HG03139 (cell line): ENCODE measurements at regions not wholly inside any gene's neighbourhood (a gene's known extent, or its start where the extent isn't known, plus 50 kb on each side); places are given as distances from the start of the nearest gene placed in this dataset.
"Not testable (repeated sequence)": the region's sequence is repeated elsewhere in the genome, so short reads cannot be mapped to it uniquely, and the experiment has no call there.

Experiments
- ATAC-seq: cut with Tn5 transposase; IDR thresholded peaks from one replicate; pipeline ENCODE4 v1.9.1; 2021; ENCODE audit not compliant: unreplicated experiment

- ATAC-seq = no peak
Observed at GRCh38 chr3:191148131-191148530, 50.9 kb upstream of the OSTN start.

DNA sequence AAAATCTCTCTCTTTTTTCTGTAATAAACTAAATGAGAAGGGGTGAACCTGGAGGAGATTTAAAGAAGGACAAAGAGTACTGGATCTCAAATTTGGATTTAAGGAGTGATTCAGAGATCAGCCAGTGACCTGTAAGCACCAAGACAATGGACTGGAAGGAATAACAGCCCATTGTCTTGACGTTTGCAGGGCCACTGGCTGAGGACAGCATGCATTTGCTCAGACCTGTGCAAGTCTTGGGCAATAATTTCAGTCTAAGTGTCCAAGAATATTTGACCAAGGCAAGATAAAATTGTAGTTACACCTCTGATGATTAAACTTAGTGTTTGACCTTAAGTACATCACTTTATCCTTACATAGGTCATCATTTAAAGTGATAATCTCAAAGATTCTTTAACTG is 55.8 kb upstream of the OSTN start:
- ATAC-seq = no peak

- ATAC-seq = no peak
Observed at GRCh38 chr3:191141728-191142127, 57.3 kb upstream of the OSTN start.

DNA sequence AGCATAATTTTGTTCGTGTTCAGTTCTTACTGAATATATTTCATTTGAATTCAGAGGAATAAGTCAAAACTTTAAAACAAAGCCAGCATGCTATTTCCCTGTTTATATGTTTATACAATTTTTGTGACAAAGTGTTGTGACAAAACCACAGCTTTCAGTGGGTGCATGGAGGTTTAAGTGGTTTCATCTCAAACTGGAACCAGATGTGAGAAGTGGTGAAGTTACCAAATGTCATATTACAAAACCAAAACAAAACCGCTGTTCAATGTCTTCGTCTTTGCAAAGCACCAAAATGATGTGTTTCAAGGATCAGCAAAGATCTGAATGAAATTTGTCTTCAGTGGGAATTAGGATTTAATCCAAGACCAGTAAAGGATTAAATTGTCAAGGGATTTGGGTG is 59.3 kb upstream of the OSTN start:
- ATAC-seq = peak; percentile 55

DNA sequence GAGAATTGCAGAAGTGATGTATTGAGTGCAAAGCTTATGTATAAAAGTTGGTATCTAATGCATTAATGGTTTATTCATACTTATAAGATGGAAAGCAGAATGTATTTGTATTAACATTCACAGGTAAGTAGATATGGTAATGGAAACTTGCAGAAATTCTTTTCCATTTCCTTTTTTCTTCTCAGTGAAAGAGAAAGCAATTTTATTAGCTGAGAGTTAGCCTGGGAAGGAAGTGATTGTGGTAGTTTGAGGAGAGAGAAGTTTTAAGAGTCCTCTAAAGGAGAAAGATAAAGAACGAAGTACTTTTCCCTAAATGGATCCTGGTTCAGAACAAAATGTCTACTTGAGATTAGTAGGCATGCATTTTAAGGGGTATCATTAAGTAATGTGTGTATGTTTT is 60.1 kb upstream of the OSTN start:
- no peak for ATAC-seq

DNA sequence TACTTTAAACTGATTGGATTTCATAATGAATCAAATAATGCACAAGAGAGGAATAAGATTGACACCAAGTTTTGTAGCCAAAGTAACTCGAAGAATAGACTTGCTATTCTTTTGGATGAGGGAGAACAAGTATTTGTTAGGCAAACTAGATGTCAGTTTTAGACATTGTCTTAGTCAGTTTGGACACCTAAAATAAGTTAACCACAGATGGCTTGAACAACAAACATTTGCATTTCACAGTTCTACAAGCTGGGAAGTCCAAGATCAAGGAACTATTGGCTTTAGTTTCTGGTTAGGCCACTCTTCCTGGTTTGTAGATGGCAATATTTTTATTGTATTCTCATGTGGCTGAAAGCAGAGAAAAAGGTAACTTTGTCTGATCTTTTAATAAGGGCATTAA is 61.3 kb upstream of the OSTN start:
- no peak for ATAC-seq

- no peak for ATAC-seq
Observed at GRCh38 chr3:191136347-191136746, 62.7 kb upstream of the OSTN start.

- no peak for ATAC-seq
Observed at GRCh38 chr3:191135175-191135574, 63.9 kb upstream of the OSTN start.

GRCh38 chr3:191133359-191133758 is 65.7 kb upstream of the OSTN start:
- ATAC-seq = no peak

DNA sequence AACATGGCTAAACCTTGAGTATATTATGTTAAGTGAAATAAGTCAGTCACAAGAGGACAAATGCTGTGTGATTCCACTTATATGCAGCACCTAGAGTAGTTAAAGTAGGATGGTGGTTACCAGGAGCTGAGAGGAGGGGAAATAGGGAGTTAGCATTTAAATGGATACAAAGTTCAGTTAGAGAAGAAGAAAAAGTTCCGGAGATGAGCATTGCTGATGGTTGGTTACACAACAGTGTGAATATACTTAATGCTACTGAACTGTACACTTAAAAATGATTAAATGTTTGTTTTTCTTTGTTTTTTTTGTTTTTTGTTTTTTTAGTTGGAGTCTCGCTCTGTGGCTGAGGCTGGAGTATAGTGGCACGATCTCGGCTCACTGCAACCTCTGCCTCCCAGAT is 67.7 kb upstream of the OSTN start:
- ATAC-seq = no peak

GRCh38 chr3:191124891-191125290 is 74.2 kb upstream of the OSTN start:
- ATAC-seq = not testable (repeated sequence)

DNA sequence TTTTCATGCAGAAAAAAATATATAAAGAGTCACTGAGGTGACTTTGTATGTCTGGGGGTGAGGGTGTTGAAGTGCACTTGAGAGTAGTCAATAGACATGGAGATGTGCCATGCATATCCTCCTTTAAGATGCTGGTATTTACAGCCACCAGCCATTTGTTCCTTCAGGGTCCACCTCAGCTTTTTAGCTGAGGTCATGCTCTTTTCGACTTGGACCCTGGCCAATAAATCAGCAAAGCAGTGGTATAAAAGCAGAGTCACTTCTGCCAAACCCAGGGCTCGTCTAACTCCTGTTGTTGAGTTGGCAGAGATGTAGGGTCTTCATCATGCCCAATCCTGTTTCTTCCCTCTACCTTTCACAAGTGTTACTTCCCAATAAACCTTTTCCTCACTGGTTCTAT is 75.1 kb upstream of the OSTN start:
- ATAC-seq = no peak

GRCh38 chr3:191123231-191123630 is 75.8 kb upstream of the OSTN start:
- no peak for ATAC-seq

- ATAC-seq = peak; percentile 85
Observed at GRCh38 chr3:191120447-191121298, 78.4 kb upstream of the OSTN start.

- ATAC-seq = peak; percentile 65
Observed at GRCh38 chr3:191119415-191120295, 79.4 kb upstream of the OSTN start.

- ATAC-seq = no peak
Observed at GRCh38 chr3:191111722-191112121, 87.3 kb upstream of the OSTN start.

DNA sequence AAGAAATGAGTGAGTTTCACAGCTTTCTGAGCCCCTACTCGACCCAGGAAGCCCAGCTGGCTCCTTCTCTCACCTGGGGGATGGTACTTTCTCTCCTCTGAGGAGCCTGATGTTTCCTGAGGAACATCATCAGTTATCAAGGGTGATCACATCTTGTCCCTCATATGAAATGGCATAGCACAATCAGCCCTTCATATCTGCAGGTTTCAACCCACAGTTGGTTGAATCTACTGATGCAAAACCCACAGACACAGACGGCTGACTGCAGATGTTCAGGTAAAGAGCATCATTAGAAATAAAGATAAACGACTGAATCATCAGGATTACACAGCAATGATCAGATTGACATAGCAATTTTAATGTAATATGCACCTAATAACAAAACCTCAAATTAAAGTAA is 93.6 kb upstream of the OSTN start:
- peak; percentile 96 for ATAC-seq

DNA sequence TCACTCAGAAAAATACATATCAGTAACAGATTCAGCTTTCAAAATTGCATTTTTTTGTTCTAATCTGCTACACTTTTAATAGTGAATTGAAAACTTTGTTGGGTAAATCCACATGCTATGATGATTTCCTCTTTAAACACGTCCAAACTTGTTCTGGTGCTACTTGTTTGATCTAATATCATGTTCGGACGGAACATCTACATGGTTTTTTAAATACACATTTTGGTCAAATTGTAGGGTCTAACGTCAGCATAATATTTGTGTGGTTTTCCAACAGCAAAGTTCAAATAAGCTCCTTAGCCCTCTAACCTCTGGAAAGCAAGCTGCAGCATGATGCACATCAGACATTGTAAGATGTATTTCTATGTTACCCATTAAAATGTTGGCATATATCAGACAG is 98.5 kb upstream of the OSTN start:
- ATAC-seq = no peak

GRCh38 chr3:191094057-191094845 is 104.8 kb upstream of the OSTN start:
- ATAC-seq = no peak

DNA sequence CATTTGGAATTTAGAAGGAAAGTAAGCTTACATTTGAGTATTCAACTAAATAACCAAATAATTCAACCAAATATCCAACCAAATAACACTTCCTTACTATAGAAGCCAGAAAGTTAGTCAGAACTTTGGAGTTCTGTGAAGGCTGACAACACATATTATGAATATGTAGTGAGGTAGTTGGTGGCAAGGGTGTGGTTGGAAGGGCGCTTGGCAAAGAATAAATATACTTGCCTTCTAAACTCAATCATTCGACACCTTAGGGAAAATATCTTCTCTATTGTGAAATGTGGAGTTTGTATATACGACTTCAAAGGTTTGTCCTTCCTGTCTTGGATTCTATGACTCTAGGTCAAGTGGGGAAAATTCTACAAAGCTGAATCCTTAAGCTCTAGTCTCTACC is 111.7 kb upstream of the OSTN start:
- no peak for ATAC-seq

- no peak for ATAC-seq
Observed at GRCh38 chr3:191085091-191085490, 114.0 kb upstream of the OSTN start.
